CD1c-positive myeloid dendritic cell (primary cell): ENCODE measurements at regions not wholly inside any gene's neighbourhood (a gene's known extent, or its start where the extent isn't known, plus 50 kb on each side); places are given as distances from the start of the nearest gene placed in this dataset.

Experiments used
- DNase-seq: peaks from one replicate; pipeline ENCODE4 v3.0.0-alpha.2; 2016; ENCODE audit errors: extremely low spot score

GRCh38 chr3:127403795-127404194, 115.9 kb upstream of the PRR20G start:
- DNase-seq = no peak

- DNase-seq = no peak
Observed at GRCh38 chr3:127399154-127399553, 111.3 kb upstream of the PRR20G start.

- no peak for DNase-seq
Observed at GRCh38 chr3:127396473-127396872, 108.6 kb upstream of the PRR20G start.

GRCh38 chr3:127395663-127396355, 108.0 kb upstream of the PRR20G start:
- DNase-seq = no peak

GRCh38 chr3:127394984-127395662, 107.3 kb upstream of the PRR20G start:
- no peak for DNase-seq

GRCh38 chr3:127394031-127394430, 106.2 kb upstream of the PRR20G start:
- no peak for DNase-seq

- DNase-seq = no peak
Observed at GRCh38 chr3:127393131-127393820, 105.4 kb upstream of the PRR20G start.

- DNase-seq = no peak
Observed at GRCh38 chr3:127392156-127392490, 104.3 kb upstream of the PRR20G start.

- DNase-seq = no peak
Observed at GRCh38 chr3:127391436-127392155, 103.8 kb upstream of the PRR20G start.

- DNase-seq = no peak
Observed at GRCh38 chr3:127390365-127391025, 102.6 kb upstream of the PRR20G start.

- DNase-seq = no peak
Observed at GRCh38 chr3:127389913-127390312, 102.1 kb upstream of the PRR20G start.

GRCh38 chr3:127389420-127389819, 101.6 kb upstream of the PRR20G start:
- DNase-seq = no peak

- no peak for DNase-seq
Observed at GRCh38 chr3:127388427-127388826, 100.6 kb upstream of the PRR20G start.

GRCh38 chr3:127387556-127388153, 99.8 kb upstream of the PRR20G start:
- DNase-seq = no peak

- no peak for DNase-seq
Observed at GRCh38 chr3:127387119-127387518, 99.3 kb upstream of the PRR20G start.

- no peak for DNase-seq
Observed at GRCh38 chr3:127386490-127386889, 98.6 kb upstream of the PRR20G start.

GRCh38 chr3:127385540-127385870, 97.7 kb upstream of the PRR20G start:
- DNase-seq = no peak

GRCh38 chr3:127384717-127385539, 97.1 kb upstream of the PRR20G start:
- no peak for DNase-seq

- no peak for DNase-seq
Observed at GRCh38 chr3:127383656-127384179, 95.9 kb upstream of the PRR20G start.
